ENCODE measurements at regions not wholly inside any gene's neighbourhood (a gene's known extent, or its start where the extent isn't known, plus 50 kb on each side); places are given as distances from the start of the nearest gene placed in this dataset.

DNA sequence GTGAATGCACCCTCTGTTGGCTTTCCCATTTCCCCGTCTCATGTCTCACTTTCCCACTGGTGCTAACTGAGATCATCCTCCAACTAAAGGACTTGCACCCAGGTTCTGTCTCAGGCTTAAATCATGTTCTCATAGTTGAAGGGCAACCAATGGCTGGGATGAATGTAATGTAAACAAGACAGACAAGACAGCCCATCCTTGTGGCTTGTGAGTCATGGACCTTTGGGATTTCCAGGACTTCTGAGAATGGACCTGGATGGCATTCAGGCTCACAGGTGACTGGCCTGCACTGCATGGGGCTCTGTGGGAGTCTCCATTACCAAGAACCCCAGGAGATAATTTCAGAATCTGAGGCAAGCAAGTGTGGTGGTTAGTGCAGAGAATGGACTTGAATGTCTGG lies 347.5 kb downstream of the HAPSTR1 start:
- no peak for DNase-seq (ENCODE audit: low spot score)
- H3K27me3 ChIP-seq (ENCODE audit: control insufficient read depth in 4 of 4, insufficient read depth in 4 of 4, low read length in 3 of 4) = no peaks in the 10 kb centered on the region
- no peak for TF ChIP-seq HNF4A (conservative IDR thresholded peaks at IDR 0.05)
- WGBS = 100% methylated on average over 1 of the region's 1 CpG
- no peak overlapping the region for H3K4me3 ChIP-seq (ENCODE audit: low read depth in 1 of 3, low read length in 3 of 3)
- H3K9me3 ChIP-seq (ENCODE audit: control insufficient read depth in 4 of 4, low read length in 3 of 4) = peaks cover 0 to 5% (median 0%) of the 10 kb centered on the region in 4 donors
- no peaks in the 10 kb centered on the region for H3K4me1 ChIP-seq (ENCODE audit: control insufficient read depth in 4 of 4, insufficient read depth in 4 of 4, low read length in 3 of 4)
- no peaks in the 10 kb centered on the region for H3K36me3 ChIP-seq (ENCODE audit: control insufficient read depth in 4 of 4, insufficient read depth in 3 of 4, low read depth in 1 of 4, low read length in 3 of 4)
- no peak overlapping the region for H3K9ac ChIP-seq (ENCODE audit: low read depth in 1 of 2, low read length in 2 of 2)
- no peak overlapping the region for H3K27ac ChIP-seq (ENCODE audit: low read depth in 1 of 2, low read length in 2 of 2)

DNA sequence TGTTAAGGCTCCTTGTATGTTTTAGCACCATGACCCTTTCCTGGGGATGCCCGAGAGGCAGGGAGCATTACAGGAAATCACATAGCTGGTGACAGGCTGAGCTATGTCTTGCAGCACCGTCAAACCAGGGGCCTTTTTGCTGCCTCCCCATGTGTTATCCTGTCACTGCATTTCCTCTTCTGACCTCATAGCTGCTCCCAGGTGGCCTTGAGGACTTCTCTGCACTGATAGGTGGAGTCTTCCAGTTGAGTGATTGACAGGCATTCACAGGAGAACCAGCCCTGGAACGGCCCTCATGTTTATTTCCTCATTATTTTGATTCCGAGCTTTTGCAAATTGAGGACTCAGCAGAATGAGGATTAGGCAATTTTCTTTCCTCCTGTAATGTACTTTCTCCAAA lies 349.6 kb downstream of the HAPSTR1 start:
- Histone ChIP-seq H3K27me3 (ENCODE audit: control insufficient read depth in 4 of 4, insufficient read depth in 4 of 4, low read length in 3 of 4) (no peaks in the 10 kb centered on the region), H3K9me3 (ENCODE audit: control insufficient read depth in 4 of 4, low read length in 3 of 4) (peaks cover 0 to 5% (median 0%) of the 10 kb centered on the region in 4 donors), H3K36me3 (ENCODE audit: control insufficient read depth in 4 of 4, insufficient read depth in 3 of 4, low read depth in 1 of 4, low read length in 3 of 4) (no peaks in the 10 kb centered on the region), H3K9ac (ENCODE audit: low read depth in 1 of 2, low read length in 2 of 2) (no peak overlapping the region), H3K27ac (ENCODE audit: low read depth in 1 of 2, low read length in 2 of 2) (no peak overlapping the region), H3K4me3 (ENCODE audit: low read depth in 1 of 3, low read length in 3 of 3) (no peak overlapping the region), H3K4me1 (ENCODE audit: control insufficient read depth in 4 of 4, insufficient read depth in 4 of 4, low read length in 3 of 4) (no peaks in the 10 kb centered on the region)
- no peak for TF ChIP-seq NR2F2 (IDR thresholded peaks at IDR 0.05)
- TF ChIP-seq GABPA (IDR thresholded peaks at IDR 0.05 in 1 of 2, conservative IDR thresholded peaks at IDR 0.05 in 1 of 2) = no peak
- no peak for TF ChIP-seq JUND (IDR thresholded peaks at IDR 0.05)
- TF ChIP-seq, protein P1, sequence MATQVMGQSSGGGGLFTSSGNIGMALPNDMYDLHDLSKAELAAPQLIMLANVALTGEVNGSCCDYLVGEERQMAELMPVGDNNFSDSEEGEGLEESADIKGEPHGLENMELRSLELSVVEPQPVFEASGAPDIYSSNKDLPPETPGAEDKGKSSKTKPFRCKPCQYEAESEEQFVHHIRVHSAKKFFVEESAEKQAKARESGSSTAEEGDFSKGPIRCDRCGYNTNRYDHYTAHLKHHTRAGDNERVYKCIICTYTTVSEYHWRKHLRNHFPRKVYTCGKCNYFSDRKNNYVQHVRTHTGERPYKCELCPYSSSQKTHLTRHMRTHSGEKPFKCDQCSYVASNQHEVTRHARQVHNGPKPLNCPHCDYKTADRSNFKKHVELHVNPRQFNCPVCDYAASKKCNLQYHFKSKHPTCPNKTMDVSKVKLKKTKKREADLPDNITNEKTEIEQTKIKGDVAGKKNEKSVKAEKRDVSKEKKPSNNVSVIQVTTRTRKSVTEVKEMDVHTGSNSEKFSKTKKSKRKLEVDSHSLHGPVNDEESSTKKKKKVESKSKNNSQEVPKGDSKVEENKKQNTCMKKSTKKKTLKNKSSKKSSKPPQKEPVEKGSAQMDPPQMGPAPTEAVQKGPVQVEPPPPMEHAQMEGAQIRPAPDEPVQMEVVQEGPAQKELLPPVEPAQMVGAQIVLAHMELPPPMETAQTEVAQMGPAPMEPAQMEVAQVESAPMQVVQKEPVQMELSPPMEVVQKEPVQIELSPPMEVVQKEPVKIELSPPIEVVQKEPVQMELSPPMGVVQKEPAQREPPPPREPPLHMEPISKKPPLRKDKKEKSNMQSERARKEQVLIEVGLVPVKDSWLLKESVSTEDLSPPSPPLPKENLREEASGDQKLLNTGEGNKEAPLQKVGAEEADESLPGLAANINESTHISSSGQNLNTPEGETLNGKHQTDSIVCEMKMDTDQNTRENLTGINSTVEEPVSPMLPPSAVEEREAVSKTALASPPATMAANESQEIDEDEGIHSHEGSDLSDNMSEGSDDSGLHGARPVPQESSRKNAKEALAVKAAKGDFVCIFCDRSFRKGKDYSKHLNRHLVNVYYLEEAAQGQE (IDR thresholded peaks at IDR 0.05) = no peak
- TF ChIP-seq, protein P2, sequence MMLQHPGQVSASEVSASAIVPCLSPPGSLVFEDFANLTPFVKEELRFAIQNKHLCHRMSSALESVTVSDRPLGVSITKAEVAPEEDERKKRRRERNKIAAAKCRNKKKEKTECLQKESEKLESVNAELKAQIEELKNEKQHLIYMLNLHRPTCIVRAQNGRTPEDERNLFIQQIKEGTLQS (IDR thresholded peaks at IDR 0.05) = no peak
- TF ChIP-seq, protein P3, sequence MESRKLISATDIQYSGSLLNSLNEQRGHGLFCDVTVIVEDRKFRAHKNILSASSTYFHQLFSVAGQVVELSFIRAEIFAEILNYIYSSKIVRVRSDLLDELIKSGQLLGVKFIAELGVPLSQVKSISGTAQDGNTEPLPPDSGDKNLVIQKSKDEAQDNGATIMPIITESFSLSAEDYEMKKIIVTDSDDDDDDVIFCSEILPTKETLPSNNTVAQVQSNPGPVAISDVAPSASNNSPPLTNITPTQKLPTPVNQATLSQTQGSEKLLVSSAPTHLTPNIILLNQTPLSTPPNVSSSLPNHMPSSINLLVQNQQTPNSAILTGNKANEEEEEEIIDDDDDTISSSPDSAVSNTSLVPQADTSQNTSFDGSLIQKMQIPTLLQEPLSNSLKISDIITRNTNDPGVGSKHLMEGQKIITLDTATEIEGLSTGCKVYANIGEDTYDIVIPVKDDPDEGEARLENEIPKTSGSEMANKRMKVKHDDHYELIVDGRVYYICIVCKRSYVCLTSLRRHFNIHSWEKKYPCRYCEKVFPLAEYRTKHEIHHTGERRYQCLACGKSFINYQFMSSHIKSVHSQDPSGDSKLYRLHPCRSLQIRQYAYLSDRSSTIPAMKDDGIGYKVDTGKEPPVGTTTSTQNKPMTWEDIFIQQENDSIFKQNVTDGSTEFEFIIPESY (IDR thresholded peaks at IDR 0.05) = no peak
- no peak for TF ChIP-seq FOXA1 (IDR thresholded peaks at IDR 0.05)
- DNase-seq (ENCODE audit: low spot score) = no peak
- 22% methylated on average over 4 of the region's 4 CpGs for WGBS

DNA sequence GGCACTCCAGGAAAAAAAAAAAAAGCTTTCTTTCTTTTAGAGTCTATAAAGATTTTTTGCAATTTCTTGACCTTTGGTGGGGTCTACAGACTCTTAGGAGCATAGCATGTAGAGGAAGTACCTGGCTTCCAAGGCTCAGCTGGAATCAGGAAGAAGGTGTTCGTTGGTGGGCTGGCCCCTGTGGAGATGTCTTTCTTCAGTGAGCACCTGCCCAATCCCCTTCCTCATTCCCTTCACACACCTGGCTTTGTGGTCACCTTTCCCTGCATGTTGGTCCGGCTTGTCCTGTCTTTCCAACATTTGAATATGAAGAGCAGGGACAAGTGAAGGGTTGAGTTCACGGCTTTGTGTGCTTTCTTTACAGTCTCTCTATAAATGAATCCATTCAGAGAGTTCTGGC lies 352.4 kb downstream of the HAPSTR1 start:
- Histone ChIP-seq H3K9ac (ENCODE audit: low read depth in 1 of 2, low read length in 2 of 2) (no peak overlapping the region), H3K27ac (ENCODE audit: low read depth in 1 of 2, low read length in 2 of 2) (no peak overlapping the region), H3K27me3 (ENCODE audit: control insufficient read depth in 4 of 4, insufficient read depth in 4 of 4, low read length in 3 of 4) (no peaks in the 10 kb centered on the region), H3K36me3 (ENCODE audit: control insufficient read depth in 4 of 4, insufficient read depth in 3 of 4, low read depth in 1 of 4, low read length in 3 of 4) (no peaks in the 10 kb centered on the region), H3K4me3 (ENCODE audit: low read depth in 1 of 3, low read length in 3 of 3) (no peak overlapping the region), H3K9me3 (ENCODE audit: control insufficient read depth in 4 of 4, low read length in 3 of 4) (no peaks in the 10 kb centered on the region), H3K4me1 (ENCODE audit: control insufficient read depth in 4 of 4, insufficient read depth in 4 of 4, low read length in 3 of 4) (no peaks in the 10 kb centered on the region)
- TF ChIP-seq, protein P1 (IDR thresholded peaks at IDR 0.05) = no peak
- TF ChIP-seq, protein P4, sequence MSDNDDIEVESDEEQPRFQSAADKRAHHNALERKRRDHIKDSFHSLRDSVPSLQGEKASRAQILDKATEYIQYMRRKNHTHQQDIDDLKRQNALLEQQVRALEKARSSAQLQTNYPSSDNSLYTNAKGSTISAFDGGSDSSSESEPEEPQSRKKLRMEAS (IDR thresholded peaks at IDR 0.05) = no peak
- TF ChIP-seq, protein P2 (IDR thresholded peaks at IDR 0.05) = no peak
- TF ChIP-seq HNF4A (conservative IDR thresholded peaks at IDR 0.05) = no peak
- no peak for TF ChIP-seq HNF4G (IDR thresholded peaks at IDR 0.05)
- no peak for TF ChIP-seq JUND (IDR thresholded peaks at IDR 0.05)
- DNase-seq (ENCODE audit: low spot score) = no peak
- WGBS = 64% methylated on average over 3 of the region's 3 CpGs

Data from liver (tissue), 7 donors.